Lung (tissue), 11 donors: ENCODE measurements at regions not wholly inside any gene's neighbourhood (a gene's known extent, or its start where the extent isn't known, plus 50 kb on each side); places are given as distances from the start of the nearest gene placed in this dataset.

Experiments
- ATAC-seq: fragments of 200-7000 bp; cut with Tn5 transposase; one replicate; pipeline ENCODE4 v1.9.1; 2020; ENCODE audit warnings: moderate number of reproducible peaks; ENCODE audit not compliant: insufficient read depth, low FRiP score
- DNase-seq, 3 donors: peaks; one replicate each; pipeline ENCODE4 v3.0.0-alpha.2; 2013 to 2017
- H3K27ac ChIP-seq, 2 donors: one replicate each; pipeline ENCODE4 v1.5.1; 2013; ENCODE audit warnings: mild to moderate bottlenecking in 2 of 2, moderate library complexity in 2 of 2, control low read depth in 1 of 2, inconsistent platforms in 1 of 2, low read depth in 1 of 2, low read length in 1 of 2
- H3K27me3 ChIP-seq, 3 donors: one replicate each; pipeline ENCODE4 v1.5.1; 2013; ENCODE audit warnings: low read length in 2 of 3; ENCODE audit not compliant: control insufficient read depth in 3 of 3, insufficient read depth in 3 of 3
- H3K36me3 ChIP-seq, 4 donors: one replicate each; pipeline ENCODE4 v1.5.1; 2013; ENCODE audit warnings: low read length in 4 of 4, mild to moderate bottlenecking in 1 of 4, moderate library complexity in 1 of 4; ENCODE audit not compliant: control insufficient read depth in 4 of 4, insufficient read depth in 4 of 4
- H3K4me1 ChIP-seq, 5 donors: one replicate each; pipeline ENCODE4 v1.5.1; 2013; ENCODE audit warnings: low read length in 5 of 5, mild to moderate bottlenecking in 2 of 5, moderate library complexity in 1 of 5; ENCODE audit not compliant: control insufficient read depth in 5 of 5, insufficient read depth in 5 of 5
- H3K4me3 ChIP-seq: one replicate; pipeline ENCODE4 v1.5.1; 2013; ENCODE audit warnings: mild to moderate bottlenecking, control low read depth, moderate library complexity
- H3K9ac ChIP-seq, 2 donors: one replicate each; pipeline ENCODE4 v1.5.1; 2013; ENCODE audit warnings: low read length in 2 of 2, control low read depth in 1 of 2; ENCODE audit not compliant: insufficient read depth in 1 of 2
- H3K9me3 ChIP-seq, 4 donors: one replicate each; pipeline ENCODE4 v1.5.1; 2013; ENCODE audit warnings: low read length in 3 of 4, mild to moderate bottlenecking in 1 of 4, moderate library complexity in 1 of 4; ENCODE audit not compliant: control insufficient read depth in 4 of 4, insufficient read depth in 3 of 4
- CTCF ChIP-seq: IDR thresholded peaks from 2 replicates; pipeline ENCODE4 v1.5.1; 2012; ENCODE audit warnings: mild to moderate bottlenecking; ENCODE audit errors: control extremely low read depth, extremely low read depth
- WGBS, 2 donors: extraction: QIAGEN DNeasy Blood & Tissue Kit; methylation state at CpG; one replicate each; pipeline ENCODE4 v1.1.7; 2013; 5-methylcytosine and 5-hydroxymethylcytosine counted together
- donor health status: control.
- donor health status: control.
- donor health status: Bipolar disorder and iron deficiency.
- donor health status: healthy.
- donor health status: DM: yes; HTN: yes; CAD: no.

- no peaks in the 10 kb centered on the region for H3K36me3 ChIP-seq
- no peaks in the 10 kb centered on the region for H3K4me1 ChIP-seq
- no peak overlapping the region for H3K4me3 ChIP-seq
- WGBS, 2 donors, result 92 to 94% methylated on average over 4 of the region's 4 CpGs
- H3K9ac ChIP-seq, result no peak overlapping the region
- no peak for DNase-seq
- peaks cover 0 to 3% (median 0%) of the 10 kb centered on the region in 4 donors for H3K9me3 ChIP-seq
- no peaks in the 10 kb centered on the region for H3K27me3 ChIP-seq
- ATAC-seq, result no peak
- TF ChIP-seq CTCF, result no peak
- H3K27ac ChIP-seq, result no peak overlapping the region
Observed at GRCh38 chr11:95374105-95374504, 143.1 kb upstream of the SESN3 start.

GRCh38 chr11:95373241-95373640, 142.2 kb upstream of the SESN3 start:
- no peak for TF ChIP-seq CTCF
- H3K4me1 ChIP-seq, result no peaks in the 10 kb centered on the region

GRCh38 chr11:95372097-95372656, 141.2 kb upstream of the SESN3 start:
- TF ChIP-seq CTCF, result no peak
- no peaks in the 10 kb centered on the region for H3K27me3 ChIP-seq
- no peak for ATAC-seq

More at GRCh38 chr11:95373241-95373640, 142.2 kb upstream of the SESN3 start:
- DNase-seq (no peak), ATAC-seq (no peak)
- H3K36me3 ChIP-seq, result no peaks in the 10 kb centered on the region
- 90 to 91% methylated on average over 1 of the region's 1 CpG for WGBS, 2 donors
- H3K9me3 ChIP-seq, result peaks cover 0 to 3% (median 0%) of the 10 kb centered on the region in 4 donors
- H3K9ac ChIP-seq, result no peak overlapping the region
- no peaks in the 10 kb centered on the region for H3K27me3 ChIP-seq
- no peak overlapping the region for H3K27ac ChIP-seq
- H3K4me3 ChIP-seq, result no peak overlapping the region

GRCh38 chr11:95371153-95371552, 140.2 kb upstream of the SESN3 start:
- H3K27me3 ChIP-seq, result no peaks in the 10 kb centered on the region
- no peak overlapping the region for H3K27ac ChIP-seq
- ATAC-seq (no peak), DNase-seq (no peak)
- no peak overlapping the region for H3K4me3 ChIP-seq
- no peak for TF ChIP-seq CTCF
- 38 to 69% methylated on average over 1 of the region's 1 CpG for WGBS, 2 donors
- no peak overlapping the region for H3K9ac ChIP-seq
- peaks cover 0 to 3% (median 0%) of the 10 kb centered on the region in 4 donors for H3K9me3 ChIP-seq
- no peaks in the 10 kb centered on the region for H3K36me3 ChIP-seq
- no peaks in the 10 kb centered on the region for H3K4me1 ChIP-seq

More at GRCh38 chr11:95372097-95372656, 141.2 kb upstream of the SESN3 start:
- Histone ChIP-seq H3K36me3 (no peaks in the 10 kb centered on the region), H3K4me3 (no peak overlapping the region), H3K4me1 (no peaks in the 10 kb centered on the region), H3K9ac (no peak overlapping the region), H3K9me3 (peaks cover 0 to 3% (median 0%) of the 10 kb centered on the region in 4 donors), H3K27ac (no peak overlapping the region)
- WGBS, 2 donors, result 62 to 77% methylated on average over 1 of the region's 1 CpG
- no peak for DNase-seq
